GM12878 (cell line): ENCODE measurements at regions not wholly inside any gene's neighbourhood (a gene's known extent, or its start where the extent isn't known, plus 50 kb on each side); places are given as distances from the start of the nearest gene placed in this dataset.

ENCODE experiments used
- ATAC-seq: fragments of 200-7000 bp; cut with Tn5 transposase; 3 replicates; pipeline ENCODE4 v1.9.1; 2020; ENCODE audit warnings: mild to moderate bottlenecking, moderate library complexity
- BruUV-seq: library from RNA; stranded (reverse); fragments of 400-500 nt; replicated peaks from 2 replicates; lab custom pipeline; 2021; lab: Mats Ljungman, UMichigan
- CTCF ChIA-PET: fragments of 300-600 bp; sonication (Branson Sonifier 250); formaldehyde crosslinking; extraction: SDS; loops from one replicate; lab custom pipeline; 2021; ENCODE audit warnings: inconsistent platforms; lab: Yijun Ruan, JAX
- POLR2A ChIA-PET: fragments of 350-600 bp; formaldehyde crosslinking; extraction: SDS; loops from one replicate; lab custom pipeline; 2021; ENCODE audit warnings: inconsistent platforms; lab: Charles Lee
- RAD21 ChIA-PET: fragments of 300-600 bp; sonication (Branson Sonifier 250); formaldehyde crosslinking; loops from one replicate; lab custom pipeline; 2023; ENCODE audit warnings: antibody characterized with exemption; ENCODE audit not compliant: unreplicated experiment; lab: Charles Lee
- SMC1A ChIA-PET: fragments of 300-600 bp; sonication (Branson Sonifier 250); formaldehyde crosslinking; loops from one replicate; lab custom pipeline; 2023; ENCODE audit not compliant: unreplicated experiment, uncharacterized antibody; lab: Charles Lee
- DNase-seq: peaks from one replicate; pipeline ENCODE4 v3.0.0-alpha.2; 2011; ENCODE audit warnings: low read depth, low spot score
- FAIRE-seq: peaks from 3 replicates; lab custom pipeline; 2011; peaks lifted over from hg19 to GRCh38; lab: Jason Lieb, UNC
- H2AFZ ChIP-seq: 2 replicates; pipeline ENCODE4 v1.6.0; 2011; ENCODE audit warnings: low read depth, low read length, control low read depth; ENCODE audit not compliant: control insufficient read depth
- H3K27ac ChIP-seq: 2 replicates; pipeline ENCODE4 v1.5.1; 2011; ENCODE audit warnings: control low read depth; ENCODE audit not compliant: control insufficient read depth, insufficient read depth
- H3K27me3 ChIP-seq, 2 experiments: replicated peaks in 1 of 2; 2 replicates each; pipeline versions ENCODE4 v1.6.0 to v1.6.1; 2011; ENCODE audit warnings: low read length in 1 of 2; ENCODE audit not compliant: control insufficient read depth in 2 of 2, insufficient read depth in 2 of 2
- H3K36me3 ChIP-seq, 2 experiments: 2 replicates each; pipeline ENCODE4 v1.5.1; 2011; ENCODE audit warnings: low read length in 1 of 2; ENCODE audit not compliant: control insufficient read depth in 2 of 2, insufficient read depth in 2 of 2
- H3K4me1 ChIP-seq: 2 replicates; pipeline ENCODE4 v1.6.1; 2011; ENCODE audit warnings: mild to moderate bottlenecking, low read length, moderate library complexity, mixed read lengths; ENCODE audit not compliant: control insufficient read depth, insufficient read depth
- H3K4me2 ChIP-seq: 2 replicates; pipeline ENCODE4 v1.6.0; 2011; ENCODE audit warnings: control low read depth; ENCODE audit not compliant: control insufficient read depth, insufficient read depth
- H3K4me3 ChIP-seq: fragments of 200-600 bp; sonication (generic); 2 replicates; pipeline ENCODE4 v1.5.1; 2016
- H3K79me2 ChIP-seq: 2 replicates; pipeline ENCODE4 v1.6.0; 2011; ENCODE audit warnings: low read length; ENCODE audit not compliant: control insufficient read depth, insufficient read depth
- H3K9ac ChIP-seq: 2 replicates; pipeline ENCODE4 v1.8.0; 2011; ENCODE audit warnings: low read length, control low read depth, mixed read lengths; ENCODE audit not compliant: control insufficient read depth, insufficient read depth
- H3K9me3 ChIP-seq: replicated peaks from 3 replicates; pipeline ENCODE4 v1.5.1; 2011; ENCODE audit warnings: mild to moderate bottlenecking, low read length; ENCODE audit not compliant: control insufficient read depth, insufficient read depth
- H4K20me1 ChIP-seq: 2 replicates; pipeline ENCODE4 v1.6.0; 2011; ENCODE audit not compliant: control insufficient read depth, insufficient read depth
- CEBPB ChIP-seq, 2 experiments: fragments of 150-350 bp in 1 of 2; IDR thresholded peaks; 2 replicates each; pipeline ENCODE4 v1.6.1; 2012 to 2014; ENCODE audit warnings: low read depth in 2 of 2, low read length in 2 of 2, borderline replicate concordance in 1 of 2, inconsistent platforms in 1 of 2
- FOXM1 ChIP-seq: IDR thresholded peaks from 2 replicates; pipeline ENCODE4 v1.6.1; 2012; ENCODE audit warnings: low read depth, mild to moderate bottlenecking, inconsistent platforms, low read length, moderate library complexity
- GABPA ChIP-seq: IDR thresholded peaks from 2 replicates; pipeline ENCODE4 v1.6.1; 2014; ENCODE audit warnings: antibody characterized with exemption, low read depth, mild to moderate bottlenecking, inconsistent platforms
- JUND ChIP-seq: IDR thresholded peaks from 2 replicates; pipeline ENCODE4 v1.6.1; 2012; ENCODE audit warnings: low read depth, mild to moderate bottlenecking, low read length, improper control_type of control experiment, moderate library complexity
- NR2C2 ChIP-seq: IDR thresholded peaks from 2 replicates; pipeline ENCODE4 v1.6.1; 2011; ENCODE audit warnings: borderline replicate concordance, low read depth; ENCODE audit not compliant: control insufficient read depth, insufficient read length
- NRF1 ChIP-seq: conservative IDR thresholded peaks from 2 replicates; pipeline ENCODE4 v1.6.1; 2011; ENCODE audit warnings: mild to moderate bottlenecking, low read depth, low read length, improper control_type of control experiment
- PAX5 ChIP-seq: IDR thresholded peaks from 2 replicates; pipeline ENCODE4 v1.6.1; 2011; ENCODE audit warnings: low read depth, low read length, borderline replicate concordance
- PAX8 ChIP-seq: fragments of 450-650 bp; IDR thresholded peaks from 2 replicates; pipeline ENCODE4 v1.6.1; 2017; ENCODE audit warnings: mild to moderate bottlenecking, moderate library complexity
- POLR2AphosphoS2 ChIP-seq: IDR thresholded peaks from 2 replicates; pipeline ENCODE4 v1.6.1; 2011; ENCODE audit warnings: low read depth, mild to moderate bottlenecking, low read length, improper control_type of control experiment, moderate library complexity
- POU2F2 ChIP-seq: IDR thresholded peaks from 3 replicates; pipeline ENCODE4 v1.6.1; 2011; ENCODE audit warnings: low read depth, mild to moderate bottlenecking, low read length, borderline replicate concordance
- RELB ChIP-seq: fragments of 450-650 bp; IDR thresholded peaks from 2 replicates; pipeline ENCODE4 v1.6.1; 2017; ENCODE audit warnings: low read depth, mild to moderate bottlenecking, moderate library complexity
- SPI1 ChIP-seq: IDR thresholded peaks from 2 replicates; pipeline ENCODE4 v1.6.1; 2011; ENCODE audit warnings: low read depth, mild to moderate bottlenecking, low read length, moderate library complexity, borderline replicate concordance; ENCODE audit not compliant: insufficient read depth
- TCF7 ChIP-seq: IDR thresholded peaks from 2 replicates; pipeline ENCODE4 v1.6.1; 2014; ENCODE audit warnings: antibody characterized with exemption, borderline replicate concordance
- USF1 ChIP-seq: IDR thresholded peaks from 2 replicates; pipeline ENCODE4 v1.6.1; 2011; ENCODE audit warnings: borderline replicate concordance, low read depth, mild to moderate bottlenecking, moderate library complexity, mixed read lengths, low read length; ENCODE audit not compliant: insufficient read depth; ENCODE audit errors: extremely low read length
- YY1 ChIP-seq: IDR thresholded peaks from 2 replicates; pipeline ENCODE4 v1.6.1; 2011; ENCODE audit warnings: low read depth, mild to moderate bottlenecking, low read length
- ZNF274 ChIP-seq: IDR thresholded peaks from one replicate; pipeline ENCODE4 v1.8.0; 2011; ENCODE audit not compliant: insufficient read length, insufficient read depth
- WGBS: methylation state at CpG from one replicate; pipeline ENCODE4 v1.1.6; 2016; ENCODE audit warnings: low lambda C conversion rate; ENCODE audit not compliant: insufficient replicate concordance, insufficient coverage; ENCODE audit errors: missing lambda C conversion rate; 5-methylcytosine and 5-hydroxymethylcytosine counted together
- in situ Hi-C: fragments of 300-500 bp; cut with MboI; formaldehyde crosslinking; loops from 9 replicates; pipeline ENCODE4 v1.14.3; 2018; ENCODE audit warnings: mixed read lengths
- intact Hi-C: fragments of 100-400 bp; cut with micrococcal nuclease; formaldehyde crosslinking; loops from one replicate; pipeline ENCODE4 v1.14.2; 2022; ENCODE audit not compliant: unreplicated experiment
- TF ChIP-seq, protein P1 (sequence below): fragments of 450-650 bp; formaldehyde crosslinking; IDR thresholded peaks from 2 replicates; pipeline ENCODE4 v1.4.0; 2022; ENCODE audit warnings: mild to moderate bottlenecking, moderate library complexity
- TF ChIP-seq, protein P2 (sequence below): IDR thresholded peaks from 2 replicates; pipeline ENCODE4 v1.6.1; 2012; ENCODE audit warnings: low read length, inconsistent platforms

GRCh38 chr6:71229477-71229876, 59.1 kb upstream of the OGFRL1 start:
- Histone ChIP-seq H3K27ac (no peak overlapping the region), H3K36me3 (no peaks in the 10 kb centered on the region), H3K79me2 (no peaks in the 10 kb centered on the region), H3K4me3 (no peak overlapping the region), H3K27me3 (no peaks in the 10 kb centered on the region), H3K9me3 (no peaks in the 10 kb centered on the region), H3K4me2 (no peak overlapping the region), H4K20me1 (no peaks in the 10 kb centered on the region), H3K9ac (no peak overlapping the region), H3K4me1 (no peaks in the 10 kb centered on the region), H2AFZ (no peak overlapping the region)
- intact Hi-C loops (no loop called here), in situ Hi-C loops (no loop called here)
- ChIA-PET RAD21 (no interaction called here), SMC1A (interaction anchor here (0.8 kb wide), 1 partner anchor 11 kb away, joined by 4 read pairs; no protein-coding TSS in a partner anchor), CTCF (no interaction called here), POLR2A (interaction anchor here (0.6 kb wide), 1 partner anchor 1366 kb away, joined by 3 read pairs; no protein-coding TSS in a partner anchor)
- 4% methylated on average over 3 of the region's 3 CpGs for WGBS
- no peak for FAIRE-seq
- DNase-seq = no peak
- TF ChIP-seq, protein P1, sequence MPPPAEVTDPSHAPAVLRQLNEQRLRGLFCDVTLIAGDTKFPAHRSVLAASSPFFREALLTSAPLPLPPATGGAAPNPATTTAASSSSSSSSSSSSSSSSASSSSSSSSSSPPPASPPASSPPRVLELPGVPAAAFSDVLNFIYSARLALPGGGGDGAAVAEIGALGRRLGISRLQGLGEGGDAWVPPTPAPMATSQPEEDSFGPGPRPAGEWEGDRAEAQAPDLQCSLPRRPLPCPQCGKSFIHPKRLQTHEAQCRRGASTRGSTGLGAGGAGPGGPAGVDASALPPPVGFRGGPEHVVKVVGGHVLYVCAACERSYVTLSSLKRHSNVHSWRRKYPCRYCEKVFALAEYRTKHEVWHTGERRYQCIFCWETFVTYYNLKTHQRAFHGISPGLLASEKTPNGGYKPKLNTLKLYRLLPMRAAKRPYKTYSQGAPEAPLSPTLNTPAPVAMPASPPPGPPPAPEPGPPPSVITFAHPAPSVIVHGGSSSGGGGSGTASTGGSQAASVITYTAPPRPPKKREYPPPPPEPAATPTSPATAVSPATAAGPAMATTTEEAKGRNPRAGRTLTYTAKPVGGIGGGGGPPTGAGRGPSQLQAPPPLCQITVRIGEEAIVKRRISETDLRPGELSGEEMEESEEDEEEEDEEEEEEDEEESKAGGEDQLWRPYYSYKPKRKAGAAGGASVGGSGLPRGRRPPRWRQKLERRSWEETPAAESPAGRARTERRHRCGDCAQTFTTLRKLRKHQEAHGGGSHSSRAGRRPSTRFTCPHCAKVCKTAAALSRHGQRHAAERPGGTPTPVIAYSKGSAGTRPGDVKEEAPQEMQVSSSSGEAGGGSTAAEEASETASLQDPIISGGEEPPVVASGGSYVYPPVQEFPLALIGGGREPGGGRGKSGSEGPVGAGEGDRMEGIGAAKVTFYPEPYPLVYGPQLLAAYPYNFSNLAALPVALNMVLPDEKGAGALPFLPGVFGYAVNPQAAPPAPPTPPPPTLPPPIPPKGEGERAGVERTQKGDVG = no peak
- TF ChIP-seq RELB (no peak), GABPA (no peak), CEBPB (IDR thresholded peaks at IDR 0.05; ENCODE audit: borderline replicate concordance in 1 of 2, low read depth in 2 of 2, low read length in 2 of 2) (no peak), POU2F2 (no peak), YY1 (no peak), USF1 (no peak), FOXM1 (no peak), POLR2AphosphoS2 (no peak), PAX5 (no peak), JUND (no peak), TCF7 (no peak), NRF1 (no peak), NR2C2 (no peak), SPI1 (no peak), ZNF274 (no peak), PAX8 (no peak)
- TF ChIP-seq, protein P2, sequence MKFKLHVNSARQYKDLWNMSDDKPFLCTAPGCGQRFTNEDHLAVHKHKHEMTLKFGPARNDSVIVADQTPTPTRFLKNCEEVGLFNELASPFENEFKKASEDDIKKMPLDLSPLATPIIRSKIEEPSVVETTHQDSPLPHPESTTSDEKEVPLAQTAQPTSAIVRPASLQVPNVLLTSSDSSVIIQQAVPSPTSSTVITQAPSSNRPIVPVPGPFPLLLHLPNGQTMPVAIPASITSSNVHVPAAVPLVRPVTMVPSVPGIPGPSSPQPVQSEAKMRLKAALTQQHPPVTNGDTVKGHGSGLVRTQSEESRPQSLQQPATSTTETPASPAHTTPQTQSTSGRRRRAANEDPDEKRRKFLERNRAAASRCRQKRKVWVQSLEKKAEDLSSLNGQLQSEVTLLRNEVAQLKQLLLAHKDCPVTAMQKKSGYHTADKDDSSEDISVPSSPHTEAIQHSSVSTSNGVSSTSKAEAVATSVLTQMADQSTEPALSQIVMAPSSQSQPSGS = no peak
- no peak for ATAC-seq
- no TSS peak for BruUV-seq
